22Rv1 (cell line): ENCODE measurements at regions not wholly inside any gene's neighbourhood (a gene's known extent, or its start where the extent isn't known, plus 50 kb on each side); places are given as distances from the start of the nearest gene placed in this dataset.

Source experiments
- H3K27ac ChIP-seq: fragments of 450-650 bp; 2 replicates; pipeline ENCODE4 v1.5.1; 2017
- CTCF ChIP-seq: fragments of 450-650 bp; IDR thresholded peaks from 2 replicates; pipeline ENCODE4 v1.5.1; 2017; ENCODE audit warnings: mild to moderate bottlenecking
- ZFX ChIP-seq: fragments of 450-650 bp; IDR thresholded peaks from 2 replicates; pipeline ENCODE4 v1.6.1; 2017; ENCODE audit warnings: antibody characterized with exemption, borderline replicate concordance

- no peak overlapping the region for H3K27ac ChIP-seq
- TF ChIP-seq ZFX = no peak
- TF ChIP-seq CTCF = peak; percentile 83
Observed at GRCh38 chr3:21290557-21290956, 460.5 kb downstream of the ZNF385D start.

GRCh38 chr3:21274079-21274571, 476.9 kb downstream of the ZNF385D start:
- no peak overlapping the region for H3K27ac ChIP-seq
- TF ChIP-seq ZFX (no peak), CTCF (no peak)

GRCh38 chr3:21273259-21274025, 477.6 kb downstream of the ZNF385D start:
- H3K27ac ChIP-seq = no peak overlapping the region
- TF ChIP-seq CTCF (no peak), ZFX (no peak)

GRCh38 chr3:21271606-21272016, 479.4 kb downstream of the ZNF385D start:
- TF ChIP-seq CTCF = no peak
- no peak for TF ChIP-seq ZFX
- no peak overlapping the region for H3K27ac ChIP-seq

- no peak for TF ChIP-seq ZFX
- TF ChIP-seq CTCF = no peak
- H3K27ac ChIP-seq = no peak overlapping the region
Observed at GRCh38 chr3:21269882-21270281, 481.1 kb downstream of the ZNF385D start.

- no peak overlapping the region for H3K27ac ChIP-seq
- no peak for TF ChIP-seq ZFX
- TF ChIP-seq CTCF = no peak
Observed at GRCh38 chr3:21260507-21260906, 490.5 kb downstream of the ZNF385D start.

- no peak overlapping the region for H3K27ac ChIP-seq
- TF ChIP-seq CTCF (no peak), ZFX (no peak)
Observed at GRCh38 chr3:21259896-21260295, 491.1 kb downstream of the ZNF385D start.
